SH-SY5Y (cell line): ENCODE measurements at regions not wholly inside any gene's neighbourhood (a gene's known extent, or its start where the extent isn't known, plus 50 kb on each side); places are given as distances from the start of the nearest gene placed in this dataset.

ENCODE experiments used
- GATA2 ChIP-seq: IDR thresholded peaks from 2 replicates; pipeline ENCODE4 v1.6.1; 2011; ENCODE audit warnings: mild to moderate bottlenecking, low read depth, low read length
- GATA3 ChIP-seq: IDR thresholded peaks from 2 replicates; pipeline ENCODE4 v1.6.1; 2011; ENCODE audit warnings: low read depth, mild to moderate bottlenecking, low read length, moderate library complexity

GRCh38 chr2:2664989-2665833 lies 334.1 kb upstream of the MYT1L start:
- no peak for TF ChIP-seq GATA3
- no peak for TF ChIP-seq GATA2
